HEK293 (cell line): ENCODE measurements at regions not wholly inside any gene's neighbourhood (a gene's known extent, or its start where the extent isn't known, plus 50 kb on each side); places are given as distances from the start of the nearest gene placed in this dataset.
A peak's percentile ranks its signal among the peaks of the same experiment; 100 is the strongest.

Experiments used
- CTCF ChIA-PET: fragments of 350-600 bp; formaldehyde crosslinking; extraction: SDS; loops from one replicate; lab custom pipeline; 2021; ENCODE audit warnings: antibody characterized with exemption; lab: Yijun Ruan, JAX
- POLR2A ChIA-PET: fragments of 300-600 bp; formaldehyde crosslinking; extraction: SDS; loops from one replicate; lab custom pipeline; 2020; ENCODE audit warnings: antibody characterized with exemption, inconsistent platforms; lab: Yijun Ruan, JAX
- H3K27ac ChIP-seq: fragments of 200-500 bp; sonication (Bioruptor generic); 2 replicates; pipeline ENCODE4 v1.5.1; 2014; ENCODE audit warnings: low read depth, low read length, control low read depth, inconsistent platforms; ENCODE audit errors: extremely low read depth
- H3K36me3 ChIP-seq, 2 experiments: fragments of 200-500 bp in 1 of 2; sonication (Bioruptor generic) in 1 of 2; 1 replicate in 1 of 2; 2 replicates in 1 of 2; pipeline ENCODE4 v1.5.1; 2014 to 2017; ENCODE audit warnings: inconsistent platforms in 2 of 2, low read length in 2 of 2; ENCODE audit not compliant: control insufficient read depth in 2 of 2, insufficient read depth in 1 of 2
- H3K4me1 ChIP-seq: fragments of 200-500 bp; sonication (Bioruptor generic); 2 replicates; pipeline ENCODE4 v1.5.1; 2014; ENCODE audit warnings: mild to moderate bottlenecking, low read length, inconsistent platforms; ENCODE audit not compliant: control insufficient read depth, insufficient read depth
- H3K4me3 ChIP-seq: 2 replicates; pipeline ENCODE4 v1.5.1; 2011; ENCODE audit warnings: low read depth, mild to moderate bottlenecking, control low read depth, low read length, moderate library complexity
- H3K9me3 ChIP-seq: fragments of 200-500 bp; sonication (Bioruptor generic); 2 replicates; pipeline ENCODE4 v1.5.1; 2014; ENCODE audit warnings: low read depth, low read length, inconsistent platforms; ENCODE audit not compliant: control insufficient read depth, insufficient read depth
- CTCF ChIP-seq: fragments of 450-650 bp; formaldehyde crosslinking; IDR thresholded peaks from 2 replicates; pipeline ENCODE4 v1.5.1; 2016; ENCODE audit warnings: missing biosample characterization, missing genetic modification characterization
- HIC1 ChIP-seq: fragments of 450-650 bp; formaldehyde crosslinking; IDR thresholded peaks from 2 replicates; pipeline ENCODE4 v1.5.1; 2016; ENCODE audit warnings: missing biosample characterization, missing genetic modification characterization
- KLF17 ChIP-seq: fragments of 450-650 bp; formaldehyde crosslinking; IDR thresholded peaks from 2 replicates; pipeline ENCODE4 v1.5.1; 2016; ENCODE audit warnings: missing biosample characterization, missing genetic modification characterization
- KLF8 ChIP-seq: fragments of 450-650 bp; formaldehyde crosslinking; IDR thresholded peaks from 2 replicates; pipeline ENCODE4 v1.5.1; 2016; ENCODE audit warnings: missing biosample characterization, missing genetic modification characterization
- MZF1 ChIP-seq: fragments of 450-650 bp; formaldehyde crosslinking; IDR thresholded peaks from 2 replicates; pipeline ENCODE4 v1.5.1; 2017; ENCODE audit warnings: missing biosample characterization, missing genetic modification characterization, borderline replicate concordance
- PBX3 ChIP-seq: sonication (generic); formaldehyde crosslinking; IDR thresholded peaks from 2 replicates; pipeline ENCODE4 v1.8.1; 2022; ENCODE audit warnings: mild to moderate bottlenecking, moderate library complexity, missing genetic modification reagents
- RBAK ChIP-seq: fragments of 450-650 bp; formaldehyde crosslinking; IDR thresholded peaks from 2 replicates; pipeline ENCODE4 v1.5.1; 2016; ENCODE audit warnings: missing biosample characterization, missing genetic modification characterization
- REPIN1 ChIP-seq: fragments of 450-650 bp; formaldehyde crosslinking; IDR thresholded peaks from 2 replicates; pipeline ENCODE4 v1.5.1; 2017; ENCODE audit warnings: missing biosample characterization, missing genetic modification characterization, low read depth
- SETDB1 ChIP-seq: IDR thresholded peaks from one replicate; pipeline ENCODE4 v1.6.1; 2017; ENCODE audit warnings: mild to moderate bottlenecking, low read length, moderate library complexity, mixed read lengths; ENCODE audit not compliant: insufficient read length
- ZBTB11 ChIP-seq: fragments of 450-650 bp; formaldehyde crosslinking; conservative IDR thresholded peaks from 2 replicates; pipeline ENCODE4 v1.5.1; 2016; ENCODE audit warnings: low read depth, missing biosample characterization, missing genetic modification characterization
- ZEB2 ChIP-seq: fragments of 450-650 bp; formaldehyde crosslinking; IDR thresholded peaks from 2 replicates; pipeline ENCODE4 v1.5.1; 2016; ENCODE audit warnings: missing biosample characterization, missing genetic modification characterization
- ZIC2 ChIP-seq: fragments of 450-650 bp; formaldehyde crosslinking; IDR thresholded peaks from 2 replicates; pipeline ENCODE4 v1.5.1; 2016; ENCODE audit warnings: missing biosample characterization, missing genetic modification characterization
- ZNF138 ChIP-seq: fragments of 450-650 bp; formaldehyde crosslinking; IDR thresholded peaks from 2 replicates; pipeline ENCODE4 v1.5.1; 2016; ENCODE audit warnings: missing biosample characterization, missing genetic modification characterization, borderline replicate concordance
- ZNF146 ChIP-seq: fragments of 450-650 bp; formaldehyde crosslinking; IDR thresholded peaks from 2 replicates; pipeline ENCODE4 v1.5.1; 2016; ENCODE audit warnings: missing biosample characterization, missing genetic modification characterization
- ZNF274 ChIP-seq, 2 experiments: fragments of 200-500 bp in 1 of 2; fragments of 450-650 bp in 1 of 2; sonication (Bioruptor generic) in 1 of 2; formaldehyde crosslinking in 1 of 2; IDR thresholded peaks; 2 replicates each; pipeline versions ENCODE4 v1.5.1 to v1.6.1; 2014 to 2016; ENCODE audit warnings: borderline replicate concordance in 1 of 2, inconsistent platforms in 1 of 2, low read length in 1 of 2, missing biosample characterization in 1 of 2, missing genetic modification characterization in 1 of 2
- ZNF366 ChIP-seq: fragments of 450-650 bp; formaldehyde crosslinking; conservative IDR thresholded peaks from 2 replicates; pipeline ENCODE4 v1.5.1; 2016; ENCODE audit warnings: missing biosample characterization, missing genetic modification characterization
- ZNF404 ChIP-seq: fragments of 450-650 bp; formaldehyde crosslinking; IDR thresholded peaks from 2 replicates; pipeline ENCODE4 v1.5.1; 2017; ENCODE audit warnings: missing biosample characterization, missing genetic modification characterization
- ZNF510 ChIP-seq: fragments of 450-650 bp; formaldehyde crosslinking; IDR thresholded peaks from 2 replicates; pipeline ENCODE4 v1.5.1; 2018; ENCODE audit warnings: mild to moderate bottlenecking, missing genetic modification characterization, missing biosample characterization; ENCODE audit not compliant: insufficient replicate concordance
- ZNF548 ChIP-seq: fragments of 450-650 bp; formaldehyde crosslinking; IDR thresholded peaks from 2 replicates; pipeline ENCODE4 v1.5.1; 2016; ENCODE audit warnings: missing biosample characterization, missing genetic modification characterization
- ZNF549 ChIP-seq: fragments of 450-650 bp; IDR thresholded peaks from 2 replicates; pipeline ENCODE4 v1.5.1; 2018; ENCODE audit warnings: missing biosample characterization, missing genetic modification characterization, mild to moderate bottlenecking, inconsistent platforms, moderate library complexity
- ZNF560 ChIP-seq: fragments of 450-650 bp; formaldehyde crosslinking; IDR thresholded peaks from 2 replicates; pipeline ENCODE4 v1.5.1; 2017; ENCODE audit warnings: missing biosample characterization, missing genetic modification characterization, borderline replicate concordance
- ZNF561 ChIP-seq: fragments of 450-650 bp; IDR thresholded peaks from 2 replicates; pipeline ENCODE4 v1.5.1; 2018; ENCODE audit warnings: missing biosample characterization, missing genetic modification characterization, borderline replicate concordance
- ZNF639 ChIP-seq: fragments of 450-650 bp; formaldehyde crosslinking; IDR thresholded peaks from 2 replicates; pipeline ENCODE4 v1.5.1; 2016; ENCODE audit warnings: missing biosample characterization, missing genetic modification characterization
- ZNF670 ChIP-seq: fragments of 450-650 bp; formaldehyde crosslinking; IDR thresholded peaks from 2 replicates; pipeline ENCODE4 v1.5.1; 2016; ENCODE audit warnings: missing biosample characterization, missing genetic modification characterization, low read depth

- TF ChIP-seq CTCF (tag by site-specific recombination) (no peak), ZNF670 (no peak), ZNF548 (no peak), ZNF639 (tag by site-specific recombination) (no peak), SETDB1 (peak; percentile 22), HIC1 (tag by site-specific recombination) (no peak), ZEB2 (tag by site-specific recombination) (no peak), ZNF560 (no peak), ZNF510 (tag by site-specific recombination) (no peak), ZBTB11 (tag by site-specific recombination) (no peak), ZNF274 (IDR thresholded peaks at IDR 0.05; ENCODE audit: low read length) (peak; percentile 52), ZNF274 (tag by site-specific recombination; IDR thresholded peaks at IDR 0.05; ENCODE audit: borderline replicate concordance) (peak; percentile 73; the same call in 1 of the 2 replicates), ZNF146 (tag by site-specific recombination) (no peak), ZNF404 (tag by site-specific recombination) (no peak), ZNF549 (tag by site-specific recombination) (no peak)
- TF ChIP-seq, all 188 proteins: peak for 2
- POLR2A ChIA-PET, result no interaction called here
- Histone ChIP-seq H3K4me1 (no peaks in the 10 kb centered on the region), H3K36me3 (no peaks in the 10 kb centered on the region), H3K27ac (no peak overlapping the region), H3K9me3 (no peaks in the 10 kb centered on the region), H3K4me3 (no peak overlapping the region)
- CTCF ChIA-PET, result no interaction called here
Measured at GRCh38 chr7:63087575-63088190, 911.0 kb upstream of the ZNF722 start.

- ChIA-PET POLR2A (no interaction called here), CTCF (no interaction called here)
- Histone ChIP-seq H3K4me1 (no peaks in the 10 kb centered on the region), H3K27ac (no peak overlapping the region), H3K36me3 (no peaks in the 10 kb centered on the region), H3K4me3 (no peak overlapping the region), H3K9me3 (no peaks in the 10 kb centered on the region)
- no peak for TF ChIP-seq KLF8 (tag by site-specific recombination)
- TF ChIP-seq ZIC2 (tag by site-specific recombination), result no peak
- TF ChIP-seq ZNF366 (tag by site-specific recombination), result no peak
- TF ChIP-seq ZNF561 (tag by site-specific recombination), result no peak
- TF ChIP-seq ZNF138 (tag by site-specific recombination), result no peak
- no peak for TF ChIP-seq RBAK
- no peak for TF ChIP-seq REPIN1
- no peak for TF ChIP-seq MZF1 (tag by site-specific recombination)
- TF ChIP-seq KLF17 (tag by site-specific recombination), result no peak
- TF ChIP-seq PBX3 (CRISPR knock-in tag), result no peak
Measured at GRCh38 chr7:63092951-63093350, 905.7 kb upstream of the ZNF722 start.
